Hepatocyte (in vitro differentiated cells): ENCODE measurements at regions not wholly inside any gene's neighbourhood (a gene's known extent, or its start where the extent isn't known, plus 50 kb on each side); places are given as distances from the start of the nearest gene placed in this dataset.

Experiments used
- CTCF ChIP-seq: fragments of 200-600 bp; sonication (generic); IDR thresholded peaks from 2 replicates; pipeline ENCODE4 v1.5.1; 2016; ENCODE audit warnings: antibody characterized with exemption, mild to moderate bottlenecking; ENCODE audit not compliant: poor library complexity
- EZH2 ChIP-seq: fragments of 200-600 bp; sonication (generic); IDR thresholded peaks from 2 replicates; pipeline ENCODE4 v1.6.1; 2016; ENCODE audit warnings: antibody characterized with exemption, mild to moderate bottlenecking, borderline replicate concordance
- EZH2phosphoT487 ChIP-seq: fragments of 200-600 bp; sonication (generic); IDR thresholded peaks from one replicate; pipeline ENCODE4 v1.6.1; 2018; ENCODE audit warnings: antibody characterized with exemption, mild to moderate bottlenecking, low read depth, moderate library complexity; ENCODE audit not compliant: unreplicated experiment, severe bottlenecking

GRCh38 chr14:22509751-22510300 is 79.2 kb downstream of the DAD1 start:
- TF ChIP-seq CTCF, result no peak
- no peak for TF ChIP-seq EZH2
- no peak for TF ChIP-seq EZH2phosphoT487
